ENCODE measurements at regions not wholly inside any gene's neighbourhood (a gene's known extent, or its start where the extent isn't known, plus 50 kb on each side); places are given as distances from the start of the nearest gene placed in this dataset.

- no peak overlapping the region for H3K27ac Mint-ChIP-seq
- H3K4me1 Mint-ChIP-seq = no peaks in the 10 kb centered on the region
- no peaks in the 10 kb centered on the region for H3K27me3 Mint-ChIP-seq
- H3K36me3 Mint-ChIP-seq (ENCODE audit: low read depth) = no peaks in the 10 kb centered on the region
- no peak for ATAC-seq (replicated peaks)
- no peak overlapping the region for H3K4me3 Mint-ChIP-seq
- H3K9me3 Mint-ChIP-seq = no peaks in the 10 kb centered on the region
These were observed 917.9 kb upstream of the B3GALT2 start for GRCh38 chr1:194104247-194104844.

- Mint-ChIP-seq H3K4me3 (no peak overlapping the region), H3K36me3 (ENCODE audit: low read depth) (no peaks in the 10 kb centered on the region), H3K27me3 (no peaks in the 10 kb centered on the region), H3K27ac (no peak overlapping the region), H3K4me1 (no peaks in the 10 kb centered on the region), H3K9me3 (no peaks in the 10 kb centered on the region)
- ATAC-seq (replicated peaks) = no peak
These were observed 917.3 kb upstream of the B3GALT2 start for GRCh38 chr1:194103516-194104246.

GRCh38 chr1:194103101-194103500 lies 916.7 kb upstream of the B3GALT2 start:
- no peak for ATAC-seq (replicated peaks)
- H3K4me3 Mint-ChIP-seq = no peak overlapping the region
- no peaks in the 10 kb centered on the region for H3K27me3 Mint-ChIP-seq
- H3K27ac Mint-ChIP-seq = no peak overlapping the region
- no peaks in the 10 kb centered on the region for H3K4me1 Mint-ChIP-seq
- H3K9me3 Mint-ChIP-seq = no peaks in the 10 kb centered on the region
- no peaks in the 10 kb centered on the region for H3K36me3 Mint-ChIP-seq (ENCODE audit: low read depth)

- Mint-ChIP-seq H3K4me1 (no peaks in the 10 kb centered on the region), H3K27me3 (no peaks in the 10 kb centered on the region), H3K9me3 (no peaks in the 10 kb centered on the region), H3K4me3 (no peak overlapping the region), H3K36me3 (ENCODE audit: low read depth) (no peaks in the 10 kb centered on the region), H3K27ac (no peak overlapping the region)
- no peak for ATAC-seq (replicated peaks)
These were observed 916.2 kb upstream of the B3GALT2 start for GRCh38 chr1:194102607-194103006.

GRCh38 chr1:194084755-194085154 lies 898.3 kb upstream of the B3GALT2 start:
- Mint-ChIP-seq H3K27ac (no peak overlapping the region), H3K4me3 (no peak overlapping the region), H3K4me1 (peaks cover 5% of the 10 kb centered on the region), H3K27me3 (no peaks in the 10 kb centered on the region), H3K36me3 (ENCODE audit: low read depth) (no peaks in the 10 kb centered on the region), H3K9me3 (no peaks in the 10 kb centered on the region)
- ATAC-seq (replicated peaks) = no peak

- Mint-ChIP-seq H3K27me3 (no peaks in the 10 kb centered on the region), H3K9me3 (no peaks in the 10 kb centered on the region), H3K27ac (no peak overlapping the region), H3K4me1 (peaks cover 5% of the 10 kb centered on the region), H3K4me3 (no peak overlapping the region), H3K36me3 (ENCODE audit: low read depth) (no peaks in the 10 kb centered on the region)
- no peak for ATAC-seq (replicated peaks)
These were observed 895.0 kb upstream of the B3GALT2 start for GRCh38 chr1:194081444-194081843.

- ATAC-seq (replicated peaks) = no peak
- Mint-ChIP-seq H3K27ac (no peak overlapping the region), H3K9me3 (no peaks in the 10 kb centered on the region), H3K4me1 (peaks cover 5% of the 10 kb centered on the region), H3K4me3 (no peak overlapping the region), H3K27me3 (no peaks in the 10 kb centered on the region), H3K36me3 (ENCODE audit: low read depth) (no peaks in the 10 kb centered on the region)
These were observed 894.4 kb upstream of the B3GALT2 start for GRCh38 chr1:194080826-194081225.

- H3K4me1 Mint-ChIP-seq = no peaks in the 10 kb centered on the region
- no peak overlapping the region for H3K4me3 Mint-ChIP-seq
- no peaks in the 10 kb centered on the region for H3K27me3 Mint-ChIP-seq
- no peaks in the 10 kb centered on the region for H3K36me3 Mint-ChIP-seq (ENCODE audit: low read depth)
- H3K27ac Mint-ChIP-seq = no peak overlapping the region
- no peak for ATAC-seq (replicated peaks)
- no peaks in the 10 kb centered on the region for H3K9me3 Mint-ChIP-seq
These were observed 892.4 kb upstream of the B3GALT2 start for GRCh38 chr1:194078765-194079164.

- no peak overlapping the region for H3K4me3 Mint-ChIP-seq
- no peaks in the 10 kb centered on the region for H3K27me3 Mint-ChIP-seq
- H3K4me1 Mint-ChIP-seq = no peaks in the 10 kb centered on the region
- no peaks in the 10 kb centered on the region for H3K9me3 Mint-ChIP-seq
- no peaks in the 10 kb centered on the region for H3K36me3 Mint-ChIP-seq (ENCODE audit: low read depth)
- no peak for ATAC-seq (replicated peaks)
- no peak overlapping the region for H3K27ac Mint-ChIP-seq
These were observed 890.2 kb upstream of the B3GALT2 start for GRCh38 chr1:194076646-194077045.

- no peak overlapping the region for H3K27ac Mint-ChIP-seq
- H3K4me1 Mint-ChIP-seq = peaks cover 5% of the 10 kb centered on the region
- no peak overlapping the region for H3K4me3 Mint-ChIP-seq
- peaks cover 5% of the 10 kb centered on the region for H3K9me3 Mint-ChIP-seq
- no peaks in the 10 kb centered on the region for H3K36me3 Mint-ChIP-seq (ENCODE audit: low read depth)
- no peaks in the 10 kb centered on the region for H3K27me3 Mint-ChIP-seq
- ATAC-seq (replicated peaks) = no peak
These were observed 887.4 kb upstream of the B3GALT2 start for GRCh38 chr1:194073833-194074232.

GRCh38 chr1:194071205-194071604 lies 884.8 kb upstream of the B3GALT2 start:
- no peaks in the 10 kb centered on the region for H3K27me3 Mint-ChIP-seq

GRCh38 chr1:194069831-194070218 lies 883.4 kb upstream of the B3GALT2 start:
- peaks cover 5% of the 10 kb centered on the region for H3K9me3 Mint-ChIP-seq
- H3K4me3 Mint-ChIP-seq = no peak overlapping the region
- peaks cover 5% of the 10 kb centered on the region for H3K4me1 Mint-ChIP-seq
- H3K27ac Mint-ChIP-seq = no peak overlapping the region
- ATAC-seq (replicated peaks) = no peak
- H3K27me3 Mint-ChIP-seq = no peaks in the 10 kb centered on the region
- H3K36me3 Mint-ChIP-seq (ENCODE audit: low read depth) = no peaks in the 10 kb centered on the region

More at GRCh38 chr1:194071205-194071604, 884.8 kb upstream of the B3GALT2 start:
- Mint-ChIP-seq H3K36me3 (ENCODE audit: low read depth) (no peaks in the 10 kb centered on the region), H3K27ac (no peak overlapping the region), H3K4me3 (no peak overlapping the region), H3K4me1 (peaks cover 5% of the 10 kb centered on the region), H3K9me3 (peaks cover 5% of the 10 kb centered on the region)
- no peak for ATAC-seq (replicated peaks)

GRCh38 chr1:194069168-194069830 lies 882.9 kb upstream of the B3GALT2 start:
- H3K27me3 Mint-ChIP-seq = no peaks in the 10 kb centered on the region
- no peak overlapping the region for H3K27ac Mint-ChIP-seq
- no peak overlapping the region for H3K4me3 Mint-ChIP-seq
- H3K4me1 Mint-ChIP-seq = peaks cover 5% of the 10 kb centered on the region
- H3K36me3 Mint-ChIP-seq (ENCODE audit: low read depth) = no peaks in the 10 kb centered on the region
- no peak for ATAC-seq (replicated peaks)
- H3K9me3 Mint-ChIP-seq = peaks cover 5% of the 10 kb centered on the region

GRCh38 chr1:194068446-194069167 lies 882.2 kb upstream of the B3GALT2 start:
- Mint-ChIP-seq H3K27me3 (no peaks in the 10 kb centered on the region), H3K4me1 (peaks cover 5% of the 10 kb centered on the region), H3K27ac (no peak overlapping the region), H3K9me3 (peaks cover 6% of the 10 kb centered on the region), H3K4me3 (no peak overlapping the region), H3K36me3 (ENCODE audit: low read depth) (no peaks in the 10 kb centered on the region)
- ATAC-seq (replicated peaks) = no peak

All from activated T-helper 17 cell treated with anti-CD3 and anti-CD28 coated beads, Interleukin-2, amount 50 U/mL, for 72 hours (primary cell).